ENCODE measurements at regions not wholly inside any gene's neighbourhood (a gene's known extent, or its start where the extent isn't known, plus 50 kb on each side); places are given as distances from the start of the nearest gene placed in this dataset.

- no peak for TF ChIP-seq POLR2A (IDR thresholded peaks at IDR 0.05; ENCODE audit: low read depth, low read length)
- no peak for TF ChIP-seq SMC3 (IDR thresholded peaks at IDR 0.05; ENCODE audit: low read depth, low read length)
- no peak for TF ChIP-seq CTCF (conservative IDR thresholded peaks at IDR 0.05; ENCODE audit: low read depth, low read length)
- TF ChIP-seq USF2 (IDR thresholded peaks at IDR 0.05; ENCODE audit: low read depth, low read length), result no peak
- no peak for TF ChIP-seq RFX5 (IDR thresholded peaks at IDR 0.05; ENCODE audit: low read depth, low read length)
- TF ChIP-seq MAFK (IDR thresholded peaks at IDR 0.05; ENCODE audit: low read depth, low read length), result no peak
- TF ChIP-seq MXI1 (IDR thresholded peaks at IDR 0.05; ENCODE audit: borderline replicate concordance, low read depth, low read length), result no peak
- TF ChIP-seq ELK1 (IDR thresholded peaks at IDR 0.05; ENCODE audit: borderline replicate concordance, low read depth, low read length), result no peak
- no peak for TF ChIP-seq BHLHE40 (IDR thresholded peaks at IDR 0.05; ENCODE audit: low read depth, low read length)
Measured at GRCh38 chr2:16063955-16064633, 123.7 kb downstream of the MYCN start.

Data from IMR-90 (cell line).